ENCODE measurements at regions not wholly inside any gene's neighbourhood (a gene's known extent, or its start where the extent isn't known, plus 50 kb on each side); places are given as distances from the start of the nearest gene placed in this dataset.

DNA sequence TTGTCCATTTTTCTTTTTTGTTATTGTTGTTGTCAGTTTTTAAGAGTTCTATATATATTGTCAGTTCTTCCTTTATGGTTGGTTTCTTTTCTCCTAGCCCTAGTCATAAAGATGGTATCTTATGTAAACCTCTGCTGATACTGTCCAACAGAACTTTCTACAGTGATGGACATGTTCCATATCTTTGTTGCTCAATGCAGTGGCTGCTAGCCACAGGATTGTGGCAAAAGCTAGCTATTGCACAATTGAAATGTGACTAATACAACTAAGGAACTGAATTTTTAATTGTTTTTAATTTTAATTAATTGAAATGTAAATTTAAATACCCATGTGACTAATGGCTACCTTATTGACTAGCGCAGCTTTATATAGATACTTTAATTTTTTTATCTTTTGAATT, 411.8 kb upstream of the PTBP2 start:
- TF ChIP-seq, protein P1, sequence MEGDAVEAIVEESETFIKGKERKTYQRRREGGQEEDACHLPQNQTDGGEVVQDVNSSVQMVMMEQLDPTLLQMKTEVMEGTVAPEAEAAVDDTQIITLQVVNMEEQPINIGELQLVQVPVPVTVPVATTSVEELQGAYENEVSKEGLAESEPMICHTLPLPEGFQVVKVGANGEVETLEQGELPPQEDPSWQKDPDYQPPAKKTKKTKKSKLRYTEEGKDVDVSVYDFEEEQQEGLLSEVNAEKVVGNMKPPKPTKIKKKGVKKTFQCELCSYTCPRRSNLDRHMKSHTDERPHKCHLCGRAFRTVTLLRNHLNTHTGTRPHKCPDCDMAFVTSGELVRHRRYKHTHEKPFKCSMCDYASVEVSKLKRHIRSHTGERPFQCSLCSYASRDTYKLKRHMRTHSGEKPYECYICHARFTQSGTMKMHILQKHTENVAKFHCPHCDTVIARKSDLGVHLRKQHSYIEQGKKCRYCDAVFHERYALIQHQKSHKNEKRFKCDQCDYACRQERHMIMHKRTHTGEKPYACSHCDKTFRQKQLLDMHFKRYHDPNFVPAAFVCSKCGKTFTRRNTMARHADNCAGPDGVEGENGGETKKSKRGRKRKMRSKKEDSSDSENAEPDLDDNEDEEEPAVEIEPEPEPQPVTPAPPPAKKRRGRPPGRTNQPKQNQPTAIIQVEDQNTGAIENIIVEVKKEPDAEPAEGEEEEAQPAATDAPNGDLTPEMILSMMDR (optimal IDR thresholded peaks at IDR 0.05 in 1 of 3, IDR thresholded peaks at IDR 0.05 in 1 of 3, conservative IDR thresholded peaks at IDR 0.05 in 1 of 3; ENCODE audit: extremely low read depth in 1 of 3, insufficient read depth in 2 of 3, low read length in 3 of 3): no peak
- no peak for TF ChIP-seq EZH2 (IDR thresholded peaks at IDR 0.05; ENCODE audit: low read length)

All from keratinocyte (primary cell).